Epithelial cell of esophagus (primary cell): ENCODE measurements at regions not wholly inside any gene's neighbourhood (a gene's known extent, or its start where the extent isn't known, plus 50 kb on each side); places are given as distances from the start of the nearest gene placed in this dataset.
A peak's percentile ranks its signal among the peaks of the same experiment; 100 is the strongest.

ENCODE experiments used
- DNase-seq: peaks from one replicate; pipeline ENCODE4 v3.0.0; 2010; ENCODE audit warnings: low read depth
- H3K4me3 ChIP-seq: 2 replicates; pipeline ENCODE4 v1.5.1; 2011; ENCODE audit warnings: mild to moderate bottlenecking, low read length, control low read depth
- CTCF ChIP-seq: IDR thresholded peaks from 2 replicates; pipeline ENCODE4 v1.5.1; 2011; ENCODE audit warnings: low read depth, mild to moderate bottlenecking, low read length, control low read depth, inconsistent platforms; ENCODE audit not compliant: insufficient read depth; ENCODE audit errors: missing control alignments

- peak; percentile 14 for DNase-seq
- no peak overlapping the region for H3K4me3 ChIP-seq
- TF ChIP-seq CTCF = no peak
These were observed 90.5 kb upstream of the PLCL2 start for GRCh38 chr3:16794257-16794656.

GRCh38 chr3:16795581-16795980, 89.2 kb upstream of the PLCL2 start:
- DNase-seq = no peak
- no peak overlapping the region for H3K4me3 ChIP-seq
- no peak for TF ChIP-seq CTCF

GRCh38 chr3:16797831-16798230, 86.9 kb upstream of the PLCL2 start:
- no peak for DNase-seq
- no peak overlapping the region for H3K4me3 ChIP-seq
- no peak for TF ChIP-seq CTCF

- no peak for TF ChIP-seq CTCF
- no peak for DNase-seq
- no peak overlapping the region for H3K4me3 ChIP-seq
These were observed 86.0 kb upstream of the PLCL2 start for GRCh38 chr3:16798738-16799137.

- no peak for TF ChIP-seq CTCF
- no peak overlapping the region for H3K4me3 ChIP-seq
- no peak for DNase-seq
These were observed 84.4 kb upstream of the PLCL2 start for GRCh38 chr3:16800361-16800760.

- TF ChIP-seq CTCF = no peak
- DNase-seq = no peak
- H3K4me3 ChIP-seq = no peak overlapping the region
These were observed 83.5 kb upstream of the PLCL2 start for GRCh38 chr3:16801223-16801622.

GRCh38 chr3:16801698-16802097, 83.1 kb upstream of the PLCL2 start:
- H3K4me3 ChIP-seq = no peak overlapping the region
- DNase-seq = no peak
- TF ChIP-seq CTCF = no peak
